NCI-H2196 (cell line): ENCODE measurements at regions not wholly inside any gene's neighbourhood (a gene's known extent, or its start where the extent isn't known, plus 50 kb on each side); places are given as distances from the start of the nearest gene placed in this dataset.
"Not testable (repeated sequence)": the region's sequence is repeated elsewhere in the genome, so short reads cannot be mapped to it uniquely, and the experiment has no call there.

Source experiments
- DNase-seq: peaks from one replicate; lab custom pipeline; 2025; ENCODE audit not compliant: unreplicated experiment; lab: John Stamatoyannopoulos, UW

GRCh38 chr7:67666359-67666758, 669.7 kb downstream of the TYW1 start:
- DNase-seq, result peak; percentile 54

GRCh38 chr7:67671006-67671548, 674.4 kb downstream of the TYW1 start:
- DNase-seq, result no peak

GRCh38 chr7:67673861-67674260, 677.2 kb downstream of the TYW1 start:
- no peak for DNase-seq

GRCh38 chr7:67674862-67675261, 678.2 kb downstream of the TYW1 start:
- DNase-seq, result not testable (repeated sequence)

- DNase-seq, result no peak
Observed at GRCh38 chr7:67675971-67676370, 679.3 kb downstream of the TYW1 start.

- no peak for DNase-seq
Observed at GRCh38 chr7:67678419-67678818, 681.8 kb downstream of the TYW1 start.

GRCh38 chr7:67683628-67684027, 687.0 kb downstream of the TYW1 start:
- DNase-seq, result no peak

- no peak for DNase-seq
Observed at GRCh38 chr7:67690700-67691099, 694.1 kb downstream of the TYW1 start.

- DNase-seq, result peak; percentile 56
Observed at GRCh38 chr7:67692425-67692824, 695.8 kb downstream of the TYW1 start.

GRCh38 chr7:67696124-67696523, 699.5 kb downstream of the TYW1 start:
- DNase-seq, result no peak

GRCh38 chr7:67696878-67697277, 700.2 kb downstream of the TYW1 start:
- no peak for DNase-seq

- no peak for DNase-seq
Observed at GRCh38 chr7:67698354-67698753, 701.7 kb downstream of the TYW1 start.

GRCh38 chr7:67705850-67706249, 709.2 kb downstream of the TYW1 start:
- DNase-seq, result no peak

- DNase-seq, result no peak
Observed at GRCh38 chr7:67711706-67712105, 715.1 kb downstream of the TYW1 start.

GRCh38 chr7:67713451-67714056, 716.9 kb downstream of the TYW1 start:
- no peak for DNase-seq

GRCh38 chr7:67716729-67717128, 720.1 kb downstream of the TYW1 start:
- DNase-seq, result no peak

GRCh38 chr7:67723591-67723990, 727.0 kb downstream of the TYW1 start:
- no peak for DNase-seq

GRCh38 chr7:67724435-67724834, 727.8 kb downstream of the TYW1 start:
- DNase-seq, result no peak

GRCh38 chr7:67724955-67725354, 728.3 kb downstream of the TYW1 start:
- no peak for DNase-seq

GRCh38 chr7:67725423-67725822, 728.8 kb downstream of the TYW1 start:
- DNase-seq, result no peak

- DNase-seq, result no peak
Observed at GRCh38 chr7:67729771-67730170, 733.1 kb downstream of the TYW1 start.

- DNase-seq, result peak; percentile 7
Observed at GRCh38 chr7:67731704-67732103, 735.1 kb downstream of the TYW1 start.

GRCh38 chr7:67732898-67733297, 736.3 kb downstream of the TYW1 start:
- DNase-seq, result no peak
